ENCODE measurements at regions not wholly inside any gene's neighbourhood (a gene's known extent, or its start where the extent isn't known, plus 50 kb on each side); places are given as distances from the start of the nearest gene placed in this dataset.

DNA sequence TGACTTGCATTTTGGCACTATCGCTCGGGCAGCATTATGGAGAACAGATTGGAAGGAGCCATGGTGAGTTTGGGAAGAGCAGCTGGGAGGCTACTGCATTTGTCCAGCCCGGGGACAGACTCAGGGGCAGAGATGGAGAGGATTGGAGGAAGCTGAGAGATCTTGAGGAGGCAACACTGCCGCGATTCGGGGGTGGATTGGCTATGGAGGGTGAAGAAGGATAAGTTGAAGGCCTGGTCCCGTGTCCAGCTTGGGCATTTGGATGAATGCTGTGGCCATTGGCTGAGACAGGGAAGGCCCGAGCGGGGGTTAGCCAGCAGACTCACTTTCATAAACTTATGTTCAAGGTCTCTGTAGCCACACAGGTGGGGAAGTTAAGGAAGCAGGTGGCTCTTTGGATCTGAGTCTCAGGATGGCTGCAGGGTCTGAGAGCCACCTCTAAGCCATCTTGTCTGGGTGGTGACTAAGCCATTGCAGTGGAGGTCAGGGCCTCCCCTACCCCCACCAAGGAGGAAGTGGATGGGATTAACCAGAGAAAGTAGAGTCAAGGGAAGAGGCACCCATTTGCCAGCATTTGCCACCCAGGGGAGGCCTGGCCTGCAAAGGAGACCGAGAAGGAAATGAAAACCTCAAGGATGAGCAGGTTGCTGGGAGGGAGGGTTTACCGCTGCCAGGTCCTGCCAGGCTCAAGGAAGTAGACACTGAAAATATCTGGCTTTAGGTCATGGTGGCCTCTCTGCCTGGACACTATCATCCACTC is 144.0 kb upstream of the TLE3 start:
- TF ChIP-seq CTCF (conservative IDR thresholded peaks at IDR 0.05; ENCODE audit: low read length) (no peak), EZH2phosphoT487 (IDR thresholded peaks at IDR 0.05; ENCODE audit: borderline replicate concordance, low read depth, low read length) (no peak)

Data from OCI-LY7 (cell line).